HAP-1 (cell line): ENCODE measurements at regions not wholly inside any gene's neighbourhood (a gene's known extent, or its start where the extent isn't known, plus 50 kb on each side); places are given as distances from the start of the nearest gene placed in this dataset.

Experiments
- DNase-seq, 2 experiments: peaks; one replicate each; pipeline ENCODE4 v3.0.0-alpha.2; 2016 to 2020; ENCODE audit warnings: low spot score in 2 of 2
- H3K27me3 ChIP-seq: fragments of 250-450 bp; sonication (Bioruptor Pico); 2 replicates; pipeline ENCODE4 v1.5.1; 2020; ENCODE audit warnings: low read depth, mild to moderate bottlenecking, moderate library complexity
- H3K36me3 ChIP-seq: fragments of 250-450 bp; sonication (Bioruptor Pico); replicated peaks from 2 replicates; pipeline ENCODE4 v1.5.1; 2020; ENCODE audit warnings: mild to moderate bottlenecking
- H3K4me1 ChIP-seq: fragments of 250-450 bp; sonication (Bioruptor Pico); 2 replicates; pipeline ENCODE4 v1.5.1; 2020; ENCODE audit warnings: mild to moderate bottlenecking
- H3K4me3 ChIP-seq: fragments of 250-450 bp; sonication (Bioruptor Pico); 2 replicates; pipeline ENCODE4 v1.5.1; 2020; ENCODE audit warnings: mild to moderate bottlenecking, moderate library complexity
- H3K9me3 ChIP-seq: fragments of 250-450 bp; sonication (Bioruptor Pico); 2 replicates; pipeline ENCODE4 v1.5.1; 2020; ENCODE audit warnings: mild to moderate bottlenecking, moderate library complexity
- in situ Hi-C: fragments of 300-500 bp; cut with MboI; formaldehyde crosslinking; loops from 3 replicates; pipeline ENCODE4 v1.14.3; 2020; ENCODE audit warnings: low sequenced_read_pairs, inconsistent platforms, mixed read lengths

GRCh38 chr5:166505544-166505943 lies 1785.9 kb upstream of the WWC1 start:
- Histone ChIP-seq H3K9me3 (no peaks in the 10 kb centered on the region), H3K36me3 (no peaks in the 10 kb centered on the region), H3K4me1 (peaks cover 3% of the 10 kb centered on the region), H3K27me3 (no peaks in the 10 kb centered on the region), H3K4me3 (no peak overlapping the region)
- in situ Hi-C loops: no loop called here
- DNase-seq: peak; percentile 26 to 27

GRCh38 chr5:166507810-166508425 lies 1783.5 kb upstream of the WWC1 start:
- Histone ChIP-seq H3K27me3 (no peaks in the 10 kb centered on the region), H3K4me3 (no peak overlapping the region), H3K36me3 (no peaks in the 10 kb centered on the region), H3K4me1 (peaks cover under 1% of the 10 kb centered on the region), H3K9me3 (no peaks in the 10 kb centered on the region)
- in situ Hi-C loops: no loop called here
- DNase-seq: no peak

GRCh38 chr5:166509085-166509484 lies 1782.4 kb upstream of the WWC1 start:
- H3K36me3 ChIP-seq: no peaks in the 10 kb centered on the region
- H3K4me1 ChIP-seq: no peaks in the 10 kb centered on the region
- H3K27me3 ChIP-seq: no peaks in the 10 kb centered on the region
- no peaks in the 10 kb centered on the region for H3K9me3 ChIP-seq
- peak; percentile 23 to 36 for DNase-seq
- H3K4me3 ChIP-seq: no peak overlapping the region
- in situ Hi-C loops: no loop called here

GRCh38 chr5:166517976-166518375 lies 1773.5 kb upstream of the WWC1 start:
- no peaks in the 10 kb centered on the region for H3K9me3 ChIP-seq
- no peaks in the 10 kb centered on the region for H3K36me3 ChIP-seq
- in situ Hi-C loops: no loop called here
- H3K4me3 ChIP-seq: no peak overlapping the region
- H3K27me3 ChIP-seq: no peaks in the 10 kb centered on the region
- H3K4me1 ChIP-seq: peaks cover 12% of the 10 kb centered on the region
- no peak for DNase-seq

- Histone ChIP-seq H3K27me3 (no peaks in the 10 kb centered on the region), H3K36me3 (no peaks in the 10 kb centered on the region), H3K9me3 (no peaks in the 10 kb centered on the region), H3K4me1 (peaks cover 12% of the 10 kb centered on the region), H3K4me3 (no peak overlapping the region)
- no peak for DNase-seq
- in situ Hi-C loops: no loop called here
These were observed 1768.2 kb upstream of the WWC1 start for GRCh38 chr5:166523206-166523605.

DNA sequence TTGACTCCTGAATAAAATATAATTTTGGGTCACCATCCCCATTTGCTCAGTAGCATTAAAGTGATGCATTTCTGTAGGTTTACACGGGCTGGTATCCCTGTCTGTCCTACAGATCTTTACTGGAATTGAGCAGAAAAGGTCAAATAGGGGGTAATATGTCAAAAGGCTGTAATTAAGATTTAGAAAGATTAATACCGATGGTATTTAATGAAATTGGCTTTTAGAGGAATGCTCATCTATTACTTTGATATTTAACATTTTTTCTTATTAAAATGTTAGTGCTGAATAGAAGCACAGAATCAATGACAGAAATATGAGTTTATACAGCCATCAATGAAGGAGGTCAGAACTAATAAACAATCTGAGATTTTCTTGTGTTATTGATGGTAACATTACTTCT lies 1762.2 kb upstream of the WWC1 start:
- Histone ChIP-seq H3K27me3 (no peaks in the 10 kb centered on the region), H3K9me3 (no peaks in the 10 kb centered on the region), H3K4me1 (peaks cover 5% of the 10 kb centered on the region; the same call in 1 of the 2 replicates), H3K4me3 (no peak overlapping the region), H3K36me3 (no peaks in the 10 kb centered on the region)
- in situ Hi-C loops: no loop called here
- no peak for DNase-seq

DNA sequence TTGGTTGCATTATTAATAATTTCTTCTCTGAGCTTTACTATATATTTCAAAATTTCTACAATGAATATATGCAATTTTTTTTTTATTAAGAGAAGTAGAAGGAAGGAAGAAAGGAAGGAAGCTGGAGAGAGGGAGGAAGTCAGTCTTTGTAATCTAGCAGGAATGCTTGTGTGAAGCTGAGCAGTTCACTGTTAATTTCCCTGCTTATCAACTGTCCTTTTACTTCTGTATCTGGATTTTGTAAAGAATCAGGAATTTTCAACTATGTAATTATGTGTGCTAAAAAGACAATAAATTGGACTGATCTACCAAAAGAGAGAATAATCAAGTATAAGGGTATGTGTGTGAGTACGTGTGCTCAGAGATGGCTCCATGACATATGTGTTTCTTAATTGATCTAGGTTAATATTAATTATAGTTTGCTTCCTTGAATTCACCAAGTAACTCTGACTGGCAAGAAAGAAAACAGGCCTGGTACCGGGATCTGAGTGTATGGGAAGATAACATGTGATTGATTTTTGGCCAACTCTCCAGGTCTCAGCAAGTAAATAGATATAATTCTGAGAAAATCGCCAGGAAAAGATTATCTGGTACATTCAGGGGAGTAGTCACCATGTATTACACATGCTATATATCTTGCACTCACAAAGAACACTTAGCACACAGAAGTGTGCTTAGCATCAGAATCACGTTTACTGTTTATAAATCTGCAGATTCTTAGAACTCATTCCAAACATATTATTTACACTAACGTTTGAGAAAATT lies 1758.8 kb upstream of the WWC1 start:
- Histone ChIP-seq H3K4me1 (peaks cover 18% of the 10 kb centered on the region), H3K36me3 (no peaks in the 10 kb centered on the region), H3K27me3 (no peaks in the 10 kb centered on the region), H3K4me3 (no peak overlapping the region), H3K9me3 (no peaks in the 10 kb centered on the region)
- DNase-seq: no peak
- in situ Hi-C loops: no loop called here

DNA sequence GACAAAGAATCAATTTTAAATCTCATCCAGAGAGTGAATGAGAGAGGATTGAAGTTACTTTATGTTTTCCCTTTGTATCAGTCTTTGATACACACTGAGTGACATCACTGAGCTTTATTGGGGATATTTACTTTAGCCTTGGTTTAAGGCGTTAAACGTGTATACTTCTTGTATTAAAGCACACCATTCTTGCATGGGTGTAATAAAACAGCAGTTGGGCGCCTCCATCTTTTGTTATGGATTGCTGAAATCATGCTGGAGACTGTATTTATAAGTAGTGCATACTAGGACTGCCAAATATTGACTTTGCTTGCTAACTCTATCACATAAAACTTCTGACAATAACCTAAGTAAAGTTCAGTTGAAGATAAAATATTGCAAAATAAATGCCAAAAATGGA lies 1755.8 kb upstream of the WWC1 start:
- Histone ChIP-seq H3K4me1 (peaks cover 12% of the 10 kb centered on the region), H3K36me3 (no peaks in the 10 kb centered on the region), H3K4me3 (no peak overlapping the region), H3K27me3 (no peaks in the 10 kb centered on the region), H3K9me3 (no peaks in the 10 kb centered on the region)
- DNase-seq: peak; percentile 55 to 76
- in situ Hi-C loops: no loop called here

DNA sequence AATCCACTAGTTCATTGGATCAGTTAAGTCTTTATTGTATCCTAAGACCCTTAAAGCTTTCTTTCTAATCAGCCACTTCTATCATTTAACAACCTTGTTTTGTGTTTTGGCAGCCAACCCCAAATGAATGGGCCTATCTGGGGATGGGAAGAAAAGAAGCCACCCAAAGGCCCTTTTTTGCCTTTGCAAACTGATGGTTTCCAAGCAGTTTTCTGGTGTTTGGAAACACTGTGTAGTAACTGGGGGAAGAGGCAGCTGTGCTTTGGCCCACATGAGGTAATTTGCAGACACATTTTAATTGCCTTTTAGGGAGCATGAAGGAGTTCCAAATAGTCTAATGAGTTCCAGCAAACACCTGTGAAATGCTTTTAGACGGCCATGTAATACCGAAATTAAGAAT lies 1751.3 kb upstream of the WWC1 start:
- in situ Hi-C loops: no loop called here
- no peaks in the 10 kb centered on the region for H3K36me3 ChIP-seq
- no peak for DNase-seq
- no peaks in the 10 kb centered on the region for H3K9me3 ChIP-seq
- H3K4me1 ChIP-seq: peaks cover 10% of the 10 kb centered on the region
- no peaks in the 10 kb centered on the region for H3K27me3 ChIP-seq
- H3K4me3 ChIP-seq: no peak overlapping the region

- Histone ChIP-seq H3K4me1 (no peaks in the 10 kb centered on the region), H3K4me3 (no peak overlapping the region), H3K27me3 (no peaks in the 10 kb centered on the region), H3K9me3 (no peaks in the 10 kb centered on the region), H3K36me3 (no peaks in the 10 kb centered on the region)
- no peak for DNase-seq
- in situ Hi-C loops: no loop called here
These were observed 1740.1 kb upstream of the WWC1 start for GRCh38 chr5:166551384-166551783.

DNA sequence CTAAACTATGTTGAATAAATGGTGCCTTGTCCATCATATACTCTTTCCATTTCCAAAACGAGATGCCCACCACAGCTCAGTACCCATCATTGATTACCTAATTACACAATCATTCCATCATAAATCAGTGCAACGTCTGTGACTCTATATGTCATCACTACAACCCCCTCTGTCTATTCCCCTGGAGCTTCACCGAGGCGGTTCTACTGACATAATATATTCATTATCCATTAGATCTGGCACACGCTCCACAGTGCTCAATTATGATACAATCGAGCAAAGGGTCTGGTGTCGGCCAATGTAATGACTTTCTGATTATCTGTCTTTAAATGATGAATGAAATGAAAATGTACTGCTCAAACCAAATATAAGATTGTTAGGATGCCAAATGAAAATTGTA lies 1737.7 kb upstream of the WWC1 start:
- Histone ChIP-seq H3K4me3 (no peak overlapping the region), H3K4me1 (no peaks in the 10 kb centered on the region), H3K36me3 (no peaks in the 10 kb centered on the region), H3K9me3 (no peaks in the 10 kb centered on the region), H3K27me3 (no peaks in the 10 kb centered on the region)
- in situ Hi-C loops: no loop called here
- DNase-seq: no peak

DNA sequence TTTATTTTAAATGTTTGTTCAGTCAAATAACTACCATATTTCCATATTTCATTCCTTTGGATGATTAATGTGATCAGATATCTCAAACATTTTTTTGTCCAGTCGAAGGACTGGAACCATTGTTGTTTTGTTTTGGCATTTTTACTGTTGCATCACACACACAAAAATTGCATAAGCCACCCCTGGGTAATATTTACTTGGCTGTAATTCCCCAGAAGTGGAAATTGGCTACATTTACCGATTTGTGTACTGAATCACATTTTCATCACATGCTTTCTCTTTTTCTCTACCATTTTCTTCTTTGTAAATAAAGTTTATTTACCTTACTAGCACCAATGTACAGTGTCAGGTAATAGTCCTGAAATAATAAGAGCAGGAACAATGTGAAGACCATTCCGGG lies 1729.7 kb upstream of the WWC1 start:
- no peak overlapping the region for H3K4me3 ChIP-seq
- DNase-seq: no peak
- peaks cover 9% of the 10 kb centered on the region for H3K4me1 ChIP-seq
- in situ Hi-C loops: no loop called here
- H3K36me3 ChIP-seq: no peaks in the 10 kb centered on the region
- H3K9me3 ChIP-seq: no peaks in the 10 kb centered on the region
- no peaks in the 10 kb centered on the region for H3K27me3 ChIP-seq

DNA sequence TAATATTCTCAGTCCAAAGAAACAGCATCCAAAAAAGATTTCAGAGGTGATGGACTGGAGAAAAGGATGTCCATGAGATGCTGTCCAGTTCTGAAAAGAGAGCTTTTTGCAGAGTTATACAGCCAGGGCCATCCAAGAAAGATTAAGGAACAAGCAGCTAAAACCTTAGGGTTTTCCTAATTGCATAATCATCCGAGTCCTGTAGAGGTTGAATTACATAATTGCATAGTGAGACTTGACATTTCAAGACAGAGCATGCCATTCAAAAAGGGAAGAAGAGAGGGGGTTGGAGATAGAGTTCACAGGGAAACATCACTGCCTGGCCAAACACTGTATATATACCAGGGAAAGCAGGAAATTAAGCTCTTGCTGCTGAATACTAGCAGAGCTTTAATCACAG lies 1729.2 kb upstream of the WWC1 start:
- no peak overlapping the region for H3K4me3 ChIP-seq
- no peaks in the 10 kb centered on the region for H3K36me3 ChIP-seq
- no peaks in the 10 kb centered on the region for H3K9me3 ChIP-seq
- peaks cover 9% of the 10 kb centered on the region for H3K4me1 ChIP-seq
- in situ Hi-C loops: no loop called here
- peak in 1 of 2 experiments; percentile 10 for DNase-seq
- H3K27me3 ChIP-seq: no peaks in the 10 kb centered on the region

GRCh38 chr5:166566725-166567124 lies 1724.7 kb upstream of the WWC1 start:
- Histone ChIP-seq H3K27me3 (no peaks in the 10 kb centered on the region), H3K4me1 (peaks cover 8% of the 10 kb centered on the region), H3K4me3 (no peak overlapping the region), H3K9me3 (no peaks in the 10 kb centered on the region), H3K36me3 (no peaks in the 10 kb centered on the region)
- DNase-seq: no peak
- in situ Hi-C loops: no loop called here
